DOHH2 (cell line): ENCODE measurements at regions not wholly inside any gene's neighbourhood (a gene's known extent, or its start where the extent isn't known, plus 50 kb on each side); places are given as distances from the start of the nearest gene placed in this dataset.

Experiments used
- H3F3A ChIP-seq: fragments of 200-600 bp; sonication (generic), shearing (Covaris generic); 2 replicates; pipeline ENCODE4 v1.6.0; 2016; ENCODE audit warnings: antibody characterized with exemption, mild to moderate bottlenecking; ENCODE audit not compliant: control insufficient read depth, insufficient read depth
- H3K27ac ChIP-seq: fragments of 200-600 bp; sonication (generic); 2 replicates; pipeline ENCODE4 v1.5.1; 2014; ENCODE audit warnings: low read depth, mild to moderate bottlenecking, low read length, moderate library complexity
- H3K27me3 ChIP-seq: fragments of 200-600 bp; sonication (generic); 2 replicates; pipeline ENCODE4 v1.6.1; 2014; ENCODE audit warnings: mild to moderate bottlenecking, low read length, mixed read lengths; ENCODE audit not compliant: control insufficient read depth
- H3K36me3 ChIP-seq: fragments of 200-600 bp; sonication (generic); 2 replicates; pipeline ENCODE4 v1.6.1; 2014; ENCODE audit warnings: mild to moderate bottlenecking, low read length, moderate library complexity, mixed read lengths; ENCODE audit not compliant: control insufficient read depth
- H3K4me1 ChIP-seq: fragments of 200-600 bp; sonication (generic); 2 replicates; pipeline ENCODE4 v1.6.1; 2014; ENCODE audit warnings: mild to moderate bottlenecking, low read length, mixed read lengths; ENCODE audit not compliant: control insufficient read depth
- H3K4me2 ChIP-seq: fragments of 200-600 bp; sonication (generic); 2 replicates; pipeline ENCODE4 v1.6.0; 2014; ENCODE audit warnings: mild to moderate bottlenecking, low read length, moderate library complexity
- H3K4me3 ChIP-seq: fragments of 200-600 bp; sonication (generic); 2 replicates; pipeline ENCODE4 v1.5.1; 2014; ENCODE audit warnings: mild to moderate bottlenecking, low read length, mixed read lengths
- H3K79me2 ChIP-seq: fragments of 200-600 bp; sonication (generic); 2 replicates; pipeline ENCODE4 v1.6.1; 2014; ENCODE audit warnings: mild to moderate bottlenecking, low read length, mixed read lengths; ENCODE audit not compliant: control insufficient read depth
- H3K9me2 ChIP-seq: fragments of 200-600 bp; sonication (generic); replicated peaks from 2 replicates; pipeline ENCODE4 v1.6.1; 2014; ENCODE audit warnings: mild to moderate bottlenecking, low read length, mixed read lengths; ENCODE audit not compliant: control insufficient read depth
- H3K9me3 ChIP-seq: fragments of 200-600 bp; sonication (generic); 2 replicates; pipeline ENCODE4 v1.6.1; 2014; ENCODE audit warnings: antibody characterized with exemption, low read length, mixed read lengths; ENCODE audit not compliant: control insufficient read depth, insufficient read depth
- H4K20me1 ChIP-seq: fragments of 200-600 bp; sonication (generic); 2 replicates; pipeline ENCODE4 v1.6.0; 2014; ENCODE audit warnings: low read depth, mild to moderate bottlenecking, antibody characterized with exemption, low read length, moderate library complexity; ENCODE audit not compliant: control insufficient read depth, insufficient read depth
- CTCF ChIP-seq: fragments of 200-600 bp; sonication (generic); IDR thresholded peaks from one replicate; pipeline ENCODE4 v1.5.1; 2014; ENCODE audit warnings: antibody characterized with exemption, mild to moderate bottlenecking, low read depth, low read length; ENCODE audit not compliant: poor library complexity, severe bottlenecking
- EZH2phosphoT487 ChIP-seq: fragments of 200-600 bp; sonication (generic); IDR thresholded peaks from 2 replicates; pipeline ENCODE4 v1.6.1; 2017; ENCODE audit warnings: borderline replicate concordance, mild to moderate bottlenecking, antibody characterized with exemption, low read length, moderate library complexity, mixed read lengths

GRCh38 chr9:104280178-104280560, 186.1 kb downstream of the SMC2 start:
- Histone ChIP-seq H3K9me3 (no peaks in the 10 kb centered on the region), H3K36me3 (no peaks in the 10 kb centered on the region), H3F3A (no peaks in the 10 kb centered on the region), H3K79me2 (no peaks in the 10 kb centered on the region), H3K27ac (no peak overlapping the region), H3K4me3 (no peak overlapping the region), H3K9me2 (no peaks in the 10 kb centered on the region), H4K20me1 (no peaks in the 10 kb centered on the region), H3K27me3 (no peaks in the 10 kb centered on the region), H3K4me1 (no peaks in the 10 kb centered on the region), H3K4me2 (no peak overlapping the region)
- TF ChIP-seq CTCF (no peak), EZH2phosphoT487 (no peak)

GRCh38 chr9:104280711-104281110, 186.6 kb downstream of the SMC2 start:
- no peaks in the 10 kb centered on the region for H3K4me1 ChIP-seq
- H3K27ac ChIP-seq = no peak overlapping the region
- H3K9me3 ChIP-seq = no peaks in the 10 kb centered on the region
- H3K4me3 ChIP-seq = no peak overlapping the region
- TF ChIP-seq CTCF (no peak), EZH2phosphoT487 (no peak)
- no peaks in the 10 kb centered on the region for H3K79me2 ChIP-seq
- H3F3A ChIP-seq = no peaks in the 10 kb centered on the region
- H4K20me1 ChIP-seq = no peaks in the 10 kb centered on the region
- H3K27me3 ChIP-seq = no peaks in the 10 kb centered on the region
- no peaks in the 10 kb centered on the region for H3K9me2 ChIP-seq
- H3K4me2 ChIP-seq = no peak overlapping the region
- no peaks in the 10 kb centered on the region for H3K36me3 ChIP-seq

- H3F3A ChIP-seq = no peaks in the 10 kb centered on the region
- no peaks in the 10 kb centered on the region for H3K9me3 ChIP-seq
- H3K27ac ChIP-seq = no peak overlapping the region
- H3K36me3 ChIP-seq = no peaks in the 10 kb centered on the region
- TF ChIP-seq EZH2phosphoT487 (no peak), CTCF (no peak)
- no peaks in the 10 kb centered on the region for H3K9me2 ChIP-seq
- H3K4me3 ChIP-seq = no peak overlapping the region
- H3K4me1 ChIP-seq = no peaks in the 10 kb centered on the region
- H3K4me2 ChIP-seq = no peak overlapping the region
- H3K79me2 ChIP-seq = no peaks in the 10 kb centered on the region
- H3K27me3 ChIP-seq = no peaks in the 10 kb centered on the region
- H4K20me1 ChIP-seq = no peaks in the 10 kb centered on the region
Observed at GRCh38 chr9:104286187-104286586, 192.1 kb downstream of the SMC2 start.

- no peaks in the 10 kb centered on the region for H3K4me1 ChIP-seq
- no peak overlapping the region for H3K4me2 ChIP-seq
- no peaks in the 10 kb centered on the region for H3K9me2 ChIP-seq
- no peaks in the 10 kb centered on the region for H3K79me2 ChIP-seq
- H3K4me3 ChIP-seq = no peak overlapping the region
- H3K27me3 ChIP-seq = no peaks in the 10 kb centered on the region
- no peaks in the 10 kb centered on the region for H3K9me3 ChIP-seq
- no peak overlapping the region for H3K27ac ChIP-seq
- no peaks in the 10 kb centered on the region for H3F3A ChIP-seq
- no peaks in the 10 kb centered on the region for H4K20me1 ChIP-seq
- no peaks in the 10 kb centered on the region for H3K36me3 ChIP-seq
- TF ChIP-seq EZH2phosphoT487 (no peak), CTCF (no peak)
Observed at GRCh38 chr9:104286799-104287198, 192.7 kb downstream of the SMC2 start.
